ENCODE measurements at regions not wholly inside any gene's neighbourhood (a gene's known extent, or its start where the extent isn't known, plus 50 kb on each side); places are given as distances from the start of the nearest gene placed in this dataset.

- no peak for TF ChIP-seq POLR2A (IDR thresholded peaks at IDR 0.05; ENCODE audit: low read length)
- TF ChIP-seq GATA1 (IDR thresholded peaks at IDR 0.05; ENCODE audit: low read depth, low read length) = no peak
These were observed 279.7 kb upstream of the FIGN start for GRCh38 chr2:164015328-164016123.

All from erythroblast (primary cell).